ENCODE measurements at regions not wholly inside any gene's neighbourhood (a gene's known extent, or its start where the extent isn't known, plus 50 kb on each side); places are given as distances from the start of the nearest gene placed in this dataset.

DNA sequence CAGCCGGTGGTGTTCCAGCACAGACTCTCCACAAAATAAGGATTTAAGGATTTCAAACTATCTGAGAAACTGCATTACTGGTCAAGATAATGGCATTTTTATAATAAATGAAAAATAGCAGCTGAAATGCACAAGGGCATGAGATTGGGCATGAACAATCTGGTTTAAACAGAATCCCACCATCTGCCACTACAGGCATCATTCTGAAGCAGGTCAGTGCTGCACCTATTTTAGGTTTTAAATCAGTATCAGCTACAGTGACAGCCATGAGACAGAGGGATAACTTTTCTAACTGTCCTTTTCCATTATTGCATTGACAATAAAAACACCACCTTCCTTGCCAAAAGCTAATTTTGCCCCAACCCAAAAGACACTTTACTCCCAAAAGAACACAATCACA, 186.8 kb downstream of the ETV1 start:
- TF ChIP-seq SIN3A (IDR thresholded peaks at IDR 0.05; ENCODE audit: borderline replicate concordance, insufficient read depth, low read length), result no peak
- no peak for TF ChIP-seq POLR2AphosphoS5 (IDR thresholded peaks at IDR 0.05; ENCODE audit: low read depth, low read length)
- TF ChIP-seq TAF1 (IDR thresholded peaks at IDR 0.05; ENCODE audit: borderline replicate concordance, insufficient read depth, low read length), result no peak
